GM21576 (cell line): ENCODE measurements at regions not wholly inside any gene's neighbourhood (a gene's known extent, or its start where the extent isn't known, plus 50 kb on each side); places are given as distances from the start of the nearest gene placed in this dataset.
A peak's percentile ranks its signal among the peaks of the same experiment; 100 is the strongest.

ENCODE experiments used
- ATAC-seq: cut with Tn5 transposase; IDR thresholded peaks from one replicate; pipeline ENCODE4 v1.9.1; 2021; ENCODE audit warnings: mild to moderate bottlenecking, moderate library complexity; ENCODE audit not compliant: unreplicated experiment

- no peak for ATAC-seq
These were observed 612.6 kb upstream of the ACVR2A start for GRCh38 chr2:147232225-147232669.

GRCh38 chr2:147231607-147232006, 613.2 kb upstream of the ACVR2A start:
- ATAC-seq, result no peak

- no peak for ATAC-seq
These were observed 613.7 kb upstream of the ACVR2A start for GRCh38 chr2:147231081-147231480.

GRCh38 chr2:147227313-147227712, 617.5 kb upstream of the ACVR2A start:
- ATAC-seq, result no peak

- no peak for ATAC-seq
These were observed 620.8 kb upstream of the ACVR2A start for GRCh38 chr2:147224070-147224469.

GRCh38 chr2:147223553-147224060, 621.2 kb upstream of the ACVR2A start:
- no peak for ATAC-seq

- peak; percentile 60 for ATAC-seq
These were observed 621.7 kb upstream of the ACVR2A start for GRCh38 chr2:147223119-147223518.

GRCh38 chr2:147222506-147222905, 622.3 kb upstream of the ACVR2A start:
- peak; percentile 71 for ATAC-seq

GRCh38 chr2:147214914-147215313, 629.9 kb upstream of the ACVR2A start:
- ATAC-seq, result no peak

- ATAC-seq, result no peak
These were observed 633.3 kb upstream of the ACVR2A start for GRCh38 chr2:147211484-147211883.

- ATAC-seq, result no peak
These were observed 640.7 kb upstream of the ACVR2A start for GRCh38 chr2:147204102-147204501.

GRCh38 chr2:147198651-147199171, 646.1 kb upstream of the ACVR2A start:
- no peak for ATAC-seq

GRCh38 chr2:147197754-147198483, 646.9 kb upstream of the ACVR2A start:
- no peak for ATAC-seq

GRCh38 chr2:147182260-147182659, 662.6 kb upstream of the ACVR2A start:
- ATAC-seq, result peak; percentile 77

- ATAC-seq, result peak; percentile 65
These were observed 663.3 kb upstream of the ACVR2A start for GRCh38 chr2:147181351-147182029.

- no peak for ATAC-seq
These were observed 667.6 kb upstream of the ACVR2A start for GRCh38 chr2:147177071-147177857.

- ATAC-seq, result no peak
These were observed 670.0 kb upstream of the ACVR2A start for GRCh38 chr2:147174824-147175254.

GRCh38 chr2:147173798-147174197, 671.0 kb upstream of the ACVR2A start:
- ATAC-seq, result no peak

- no peak for ATAC-seq
These were observed 671.6 kb upstream of the ACVR2A start for GRCh38 chr2:147173189-147173581.

GRCh38 chr2:147172493-147173188, 672.2 kb upstream of the ACVR2A start:
- ATAC-seq, result no peak
